HG03460 (cell line): ENCODE measurements at regions not wholly inside any gene's neighbourhood (a gene's known extent, or its start where the extent isn't known, plus 50 kb on each side); places are given as distances from the start of the nearest gene placed in this dataset.

Experiments
- ATAC-seq: cut with Tn5 transposase; IDR thresholded peaks from one replicate; pipeline ENCODE4 v1.9.1; 2021; ENCODE audit not compliant: unreplicated experiment

DNA sequence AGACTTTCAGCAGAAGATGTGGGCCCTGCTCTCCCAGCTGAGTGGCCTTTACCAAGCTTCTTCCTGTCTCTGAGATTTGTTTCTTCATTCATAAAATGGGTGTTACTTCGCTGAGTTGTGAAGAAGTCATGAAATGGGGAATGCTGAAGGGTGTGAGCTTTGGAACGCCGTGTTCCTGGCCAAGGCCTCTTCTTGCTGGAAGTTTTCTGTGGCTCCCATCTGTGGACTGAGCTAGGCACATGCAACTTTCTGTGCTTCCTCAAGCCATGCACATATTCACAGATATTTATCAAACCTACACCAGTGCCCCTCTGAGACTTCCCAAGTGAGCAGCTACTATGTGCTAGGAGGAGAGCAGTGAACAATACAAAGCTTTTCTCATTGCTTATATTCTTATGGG, 106.3 kb upstream of the JUN start:
- ATAC-seq, result no peak

DNA sequence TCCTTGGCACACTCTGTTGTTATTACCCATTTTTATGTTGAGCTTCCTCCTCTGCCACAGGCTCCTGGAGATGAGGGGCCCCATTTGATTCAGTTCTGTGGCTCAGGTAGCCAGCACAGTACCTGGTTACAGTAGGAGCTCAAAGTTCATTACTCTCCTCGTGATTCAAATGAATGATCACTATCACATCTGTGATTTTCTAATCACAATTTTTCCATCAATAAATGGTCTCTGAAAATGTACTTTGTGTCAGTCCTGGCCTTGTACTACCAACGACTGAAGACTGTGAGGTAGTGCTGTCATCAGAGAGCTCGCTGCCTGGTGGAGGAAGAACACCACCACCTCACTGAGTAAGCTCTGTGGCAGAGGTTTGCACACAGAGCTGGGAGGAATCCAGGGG, 106.8 kb upstream of the JUN start:
- ATAC-seq, result no peak

GRCh38 chr1:58891347-58891746, 107.5 kb upstream of the JUN start:
- no peak for ATAC-seq

GRCh38 chr1:58893257-58893869, 109.5 kb upstream of the JUN start:
- no peak for ATAC-seq

- ATAC-seq, result no peak
Measured at GRCh38 chr1:58895082-58895481, 111.2 kb upstream of the JUN start.

DNA sequence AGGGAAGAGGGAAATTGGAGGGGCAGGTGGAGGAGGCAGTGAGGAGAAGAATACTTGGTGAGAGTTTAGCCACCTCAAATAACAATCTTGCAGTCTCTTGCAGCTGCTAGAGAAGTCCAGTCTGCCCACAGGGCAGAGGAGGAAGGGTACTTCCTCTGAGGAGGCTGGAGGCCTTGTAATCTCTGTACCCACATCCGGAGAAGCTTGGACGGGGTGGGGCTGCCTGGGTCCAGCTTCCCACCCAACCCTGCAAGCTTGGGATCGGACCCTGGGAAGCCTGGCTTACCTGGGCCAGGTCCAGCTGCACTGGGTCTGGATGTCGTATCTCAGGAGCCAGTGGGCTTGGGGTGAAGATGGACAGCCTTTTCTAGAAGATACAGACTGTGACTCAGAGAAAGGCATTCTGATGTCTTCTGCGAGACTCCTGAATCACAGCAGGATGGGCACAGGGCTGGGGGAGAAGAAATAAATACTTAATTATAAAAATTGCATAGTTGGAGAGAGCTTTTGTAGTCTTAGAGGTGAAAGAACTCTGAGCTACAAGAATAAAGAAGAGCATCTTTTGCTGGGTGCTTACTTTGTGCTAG, 111.8 kb upstream of the JUN start:
- no peak for ATAC-seq

DNA sequence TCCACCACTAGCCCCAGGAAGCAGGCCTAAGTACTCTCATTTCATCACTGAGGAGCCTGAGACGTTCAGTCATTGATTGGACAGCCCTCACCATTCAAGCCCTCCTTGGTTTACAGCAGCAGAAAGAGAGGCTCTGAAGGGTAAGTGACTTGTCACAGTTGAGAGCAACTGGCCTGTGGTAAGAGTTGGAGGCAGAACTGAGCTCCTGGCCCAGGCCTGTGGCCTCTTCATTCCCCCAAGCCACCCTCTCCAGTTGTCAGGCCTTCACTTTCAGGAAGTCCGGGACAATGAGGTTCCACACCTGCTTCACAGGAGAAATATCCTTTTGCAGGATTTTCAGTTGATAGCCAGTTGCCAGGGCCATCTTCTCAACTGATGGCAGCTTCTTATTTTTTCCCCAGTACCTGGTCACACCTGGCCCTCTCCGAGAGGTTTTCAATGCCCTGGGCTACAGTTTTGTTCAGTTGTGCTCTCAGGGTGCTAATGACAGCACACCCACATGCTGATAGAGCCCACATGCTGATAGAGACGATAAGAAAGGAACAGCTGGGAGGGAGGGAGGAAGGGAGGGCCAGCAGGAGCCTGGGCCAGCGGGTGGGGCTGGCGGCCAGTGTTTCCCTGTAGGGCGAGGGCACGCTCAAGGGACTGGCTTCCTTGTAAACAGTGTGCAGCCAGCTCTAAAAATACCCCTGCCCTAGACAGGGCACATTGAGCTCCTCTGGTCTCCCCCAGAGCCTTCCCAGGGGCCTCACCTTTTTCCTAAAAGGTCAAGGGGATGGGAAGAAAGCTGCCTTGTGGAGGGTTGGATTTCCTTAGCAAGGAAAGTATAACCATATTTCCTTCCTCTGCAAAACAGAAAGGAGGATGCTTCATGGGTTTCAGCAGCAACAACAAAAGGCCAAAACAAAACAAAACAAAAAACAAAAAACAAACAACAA, 112.7 kb upstream of the JUN start:
- no peak for ATAC-seq

DNA sequence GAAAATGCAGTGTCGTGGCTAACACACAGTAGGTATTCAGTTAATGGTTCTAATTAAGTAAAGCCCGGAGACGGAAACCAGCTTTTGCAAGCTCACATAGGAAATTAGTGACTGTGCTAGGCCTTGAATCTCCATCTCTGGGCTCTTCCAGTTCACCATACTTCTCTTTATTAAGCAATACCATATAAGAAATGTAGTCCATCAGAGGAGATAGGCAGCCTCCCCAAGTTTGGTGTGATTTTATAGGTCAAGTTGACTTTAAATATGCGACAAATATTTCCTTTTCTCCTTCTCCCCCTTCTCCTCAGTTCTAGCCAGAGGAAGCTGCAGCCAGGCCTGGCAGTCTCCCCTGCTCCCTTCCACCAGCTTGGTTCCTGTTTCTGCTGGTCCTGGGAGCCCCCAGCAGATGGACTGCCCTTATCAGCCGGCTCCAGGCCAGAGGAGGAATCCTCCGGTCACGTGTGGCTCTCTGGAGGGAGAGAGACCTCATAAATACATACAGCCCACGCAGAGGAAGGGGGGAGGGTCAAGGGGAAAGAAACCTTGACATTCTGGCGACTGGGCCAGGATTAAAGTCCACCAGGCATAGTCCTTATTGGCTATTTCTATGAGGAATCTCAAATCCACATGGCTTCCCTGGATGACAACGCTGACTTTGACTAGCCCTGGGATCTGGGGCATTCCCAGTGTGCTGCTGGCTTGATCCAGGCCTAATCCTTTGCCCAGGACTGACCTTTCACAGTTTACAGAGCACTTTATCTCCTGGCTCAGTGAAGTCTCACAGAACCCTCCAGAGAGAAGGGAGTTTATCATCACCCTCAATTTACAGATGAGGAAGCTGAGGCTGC, 115.1 kb upstream of the JUN start:
- ATAC-seq, result no peak

GRCh38 chr1:58899587-58900271, 115.9 kb upstream of the JUN start:
- no peak for ATAC-seq

- ATAC-seq, result no peak
Measured at GRCh38 chr1:58900396-58900795, 116.5 kb upstream of the JUN start.

DNA sequence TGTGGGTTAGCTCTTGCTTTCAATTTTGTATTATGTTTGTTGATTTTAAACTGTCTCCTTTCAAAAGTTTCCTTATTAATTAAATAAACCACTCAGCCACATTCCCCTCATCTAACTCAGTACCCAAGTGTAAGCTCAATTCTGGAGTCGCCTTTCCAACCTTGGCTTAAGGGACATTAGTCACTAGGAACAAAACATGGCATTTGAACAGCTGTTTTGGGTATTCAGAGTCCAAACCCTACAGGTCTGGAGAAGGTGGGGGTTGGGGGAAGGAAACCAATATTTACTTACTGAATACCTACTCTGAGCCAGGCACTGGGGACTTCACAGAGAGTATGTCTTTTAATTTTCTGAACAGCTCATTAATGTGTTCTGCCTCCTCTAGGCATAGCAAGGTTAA, 117.2 kb upstream of the JUN start:
- no peak for ATAC-seq

GRCh38 chr1:58902830-58903513, 119.1 kb upstream of the JUN start:
- ATAC-seq, result no peak

- ATAC-seq, result peak; percentile 84
Measured at GRCh38 chr1:58903514-58904298, 119.9 kb upstream of the JUN start.

DNA sequence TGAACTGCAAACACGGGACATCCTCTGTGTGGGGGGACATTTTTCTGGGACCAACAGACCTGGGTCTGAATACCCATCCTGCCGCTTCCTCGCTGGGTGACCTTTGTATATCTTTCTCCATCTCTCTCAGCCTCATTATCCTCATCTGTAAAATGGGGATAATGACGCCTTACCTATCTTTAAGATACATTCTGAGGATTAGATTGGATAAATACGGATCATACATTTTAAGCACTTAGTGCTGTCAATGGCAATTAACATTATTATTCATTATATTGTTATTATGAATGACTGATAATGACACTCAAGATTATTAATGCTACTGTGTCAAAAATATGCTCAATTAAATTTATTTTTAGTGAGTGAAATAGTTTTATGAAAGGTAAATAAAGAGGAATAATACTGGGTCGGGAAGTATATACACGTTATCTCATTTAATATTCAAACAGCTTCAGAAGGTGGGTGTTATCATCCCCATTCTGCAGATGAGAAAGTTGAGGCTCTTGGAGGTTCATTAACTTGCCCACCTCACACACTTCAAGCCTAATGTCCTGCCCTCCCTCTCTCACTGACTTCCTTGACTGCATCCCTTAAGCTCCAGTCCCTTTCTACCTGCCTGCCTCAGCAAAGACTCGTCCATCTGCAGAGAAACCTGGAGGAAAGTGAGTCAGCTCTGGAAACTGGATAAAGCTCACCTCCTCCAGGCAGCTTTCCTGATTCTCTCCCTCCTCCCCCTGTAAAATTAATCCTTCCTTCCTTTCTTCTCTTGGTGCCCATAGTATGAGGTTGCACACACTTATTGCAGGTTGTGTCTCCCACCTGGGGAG, 120.7 kb upstream of the JUN start:
- ATAC-seq, result no peak

- no peak for ATAC-seq
Measured at GRCh38 chr1:58905126-58905490, 121.3 kb upstream of the JUN start.

DNA sequence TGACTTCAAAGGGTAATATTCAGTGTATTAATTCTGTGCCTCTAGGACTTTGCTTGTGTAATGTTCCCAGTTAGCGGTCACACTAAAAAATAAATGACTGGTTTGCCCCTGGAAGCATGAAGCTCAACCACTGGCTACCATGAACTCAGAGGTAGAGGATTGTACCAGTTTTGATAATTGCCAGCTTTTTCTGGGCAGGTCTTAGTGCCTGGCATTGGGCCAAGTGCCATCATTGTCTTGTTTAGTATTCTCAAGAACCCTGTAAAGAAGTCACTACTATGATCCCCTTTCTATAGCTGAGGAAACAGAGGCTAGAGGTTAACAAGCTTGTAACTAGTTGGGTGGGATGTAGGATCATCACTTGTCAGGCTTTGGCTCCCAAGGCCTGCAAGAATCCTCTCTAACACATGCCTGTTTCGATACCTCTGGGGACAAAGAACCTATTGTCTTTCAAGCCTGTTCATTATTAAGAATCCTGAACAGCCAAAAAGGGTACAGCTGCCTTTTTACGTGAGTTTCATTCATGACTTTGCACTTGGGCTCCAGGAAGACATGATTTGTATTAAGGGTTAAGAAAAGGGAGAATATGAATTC, 121.9 kb upstream of the JUN start:
- no peak for ATAC-seq

DNA sequence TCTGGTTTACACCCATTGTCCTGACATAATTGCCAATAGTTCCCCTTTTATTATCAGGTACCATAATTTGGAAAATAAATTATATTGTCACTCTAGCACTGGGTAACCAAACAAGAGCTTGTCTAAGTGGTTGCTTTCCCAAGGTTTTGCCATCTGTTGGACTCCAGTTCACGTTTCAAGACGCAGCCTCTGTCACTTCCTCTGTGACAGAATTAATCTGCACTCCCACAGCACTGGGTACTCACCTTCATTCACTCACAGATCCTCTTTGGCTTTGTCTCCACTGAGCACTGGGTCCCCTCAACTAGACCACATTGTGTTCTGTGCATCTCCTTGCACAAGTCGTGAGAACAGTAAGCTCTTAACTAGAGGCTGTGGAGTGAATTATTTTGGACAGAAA, 123.6 kb upstream of the JUN start:
- no peak for ATAC-seq
